Thoracic aorta (tissue), 2 donors: ENCODE measurements at regions not wholly inside any gene's neighbourhood (a gene's known extent, or its start where the extent isn't known, plus 50 kb on each side); places are given as distances from the start of the nearest gene placed in this dataset.

Experiments used
- ATAC-seq: fragments of 150-250 bp; one replicate; pipeline ENCODE4 v1.8.0; 2017; ENCODE audit warnings: low read depth; ENCODE audit not compliant: insufficient number of reproducible peaks, low FRiP score
- DNase-seq: peaks from one replicate; pipeline ENCODE4 v3.0.0-alpha.2; 2020; ENCODE audit warnings: low spot score
- H3K27ac ChIP-seq, 2 donors: fragments of 200-600 bp; sonication (generic); 1 replicate in 1 of 2; 2 replicates in 1 of 2; pipeline ENCODE4 v1.5.1; 2016; ENCODE audit warnings: mild to moderate bottlenecking in 2 of 2, moderate library complexity in 2 of 2
- H3K27me3 ChIP-seq: fragments of 200-600 bp; sonication (generic); replicated peaks from 2 replicates; pipeline ENCODE4 v1.6.0; 2016; ENCODE audit warnings: mild to moderate bottlenecking; ENCODE audit not compliant: insufficient read depth
- H3K36me3 ChIP-seq: fragments of 200-600 bp; sonication (generic); one replicate; pipeline ENCODE4 v1.5.1; 2016
- H3K4me1 ChIP-seq, 2 donors: fragments of 200-600 bp; sonication (generic); 1 replicate in 1 of 2; 2 replicates in 1 of 2; pipeline versions ENCODE4 v1.5.1 to v1.6.0; 2016; ENCODE audit warnings: low read depth in 2 of 2, mild to moderate bottlenecking in 1 of 2; ENCODE audit not compliant: control insufficient read depth in 1 of 2
- H3K4me3 ChIP-seq: fragments of 200-600 bp; sonication (generic); 2 replicates; pipeline ENCODE4 v1.5.1; 2016; ENCODE audit warnings: mild to moderate bottlenecking
- H3K9me3 ChIP-seq: fragments of 200-600 bp; sonication (generic); 2 replicates; pipeline ENCODE4 v1.5.1; 2016
- TF ChIP-seq, protein P1 (sequence below): fragments of 200-600 bp; sonication (generic); IDR thresholded peaks from one replicate; pipeline ENCODE4 v1.5.1; 2019; ENCODE audit warnings: antibody characterized with exemption

DNA sequence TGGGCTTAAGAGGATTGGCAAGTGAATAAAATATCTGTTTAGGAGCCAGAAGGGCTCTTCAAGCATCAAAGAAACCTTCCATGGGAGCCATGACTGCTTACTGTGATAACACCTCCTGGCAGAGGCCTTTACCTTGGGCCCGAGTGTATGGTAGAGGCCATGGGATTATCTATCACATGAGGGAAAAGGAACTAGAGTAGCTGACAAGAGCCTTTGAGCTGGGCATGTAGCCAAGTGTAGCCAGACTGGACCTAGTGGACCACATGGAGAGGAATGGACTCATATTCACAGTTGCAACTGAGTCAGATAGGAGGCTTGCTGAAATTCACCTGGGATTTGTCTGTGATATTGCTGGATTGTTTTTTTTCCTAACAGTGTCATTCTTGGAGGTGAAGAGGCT is 276.0 kb upstream of the ZFHX3 start:
- H3K27ac ChIP-seq, result no peak overlapping the region
- H3K27me3 ChIP-seq, result no peaks in the 10 kb centered on the region
- no peaks in the 10 kb centered on the region for H3K9me3 ChIP-seq
- no peak for ATAC-seq
- no peak for DNase-seq
- no peaks in the 10 kb centered on the region for H3K4me1 ChIP-seq
- H3K36me3 ChIP-seq, result no peaks in the 10 kb centered on the region
- H3K4me3 ChIP-seq, result no peak overlapping the region
- TF ChIP-seq, protein P1, sequence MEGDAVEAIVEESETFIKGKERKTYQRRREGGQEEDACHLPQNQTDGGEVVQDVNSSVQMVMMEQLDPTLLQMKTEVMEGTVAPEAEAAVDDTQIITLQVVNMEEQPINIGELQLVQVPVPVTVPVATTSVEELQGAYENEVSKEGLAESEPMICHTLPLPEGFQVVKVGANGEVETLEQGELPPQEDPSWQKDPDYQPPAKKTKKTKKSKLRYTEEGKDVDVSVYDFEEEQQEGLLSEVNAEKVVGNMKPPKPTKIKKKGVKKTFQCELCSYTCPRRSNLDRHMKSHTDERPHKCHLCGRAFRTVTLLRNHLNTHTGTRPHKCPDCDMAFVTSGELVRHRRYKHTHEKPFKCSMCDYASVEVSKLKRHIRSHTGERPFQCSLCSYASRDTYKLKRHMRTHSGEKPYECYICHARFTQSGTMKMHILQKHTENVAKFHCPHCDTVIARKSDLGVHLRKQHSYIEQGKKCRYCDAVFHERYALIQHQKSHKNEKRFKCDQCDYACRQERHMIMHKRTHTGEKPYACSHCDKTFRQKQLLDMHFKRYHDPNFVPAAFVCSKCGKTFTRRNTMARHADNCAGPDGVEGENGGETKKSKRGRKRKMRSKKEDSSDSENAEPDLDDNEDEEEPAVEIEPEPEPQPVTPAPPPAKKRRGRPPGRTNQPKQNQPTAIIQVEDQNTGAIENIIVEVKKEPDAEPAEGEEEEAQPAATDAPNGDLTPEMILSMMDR, result no peak

DNA sequence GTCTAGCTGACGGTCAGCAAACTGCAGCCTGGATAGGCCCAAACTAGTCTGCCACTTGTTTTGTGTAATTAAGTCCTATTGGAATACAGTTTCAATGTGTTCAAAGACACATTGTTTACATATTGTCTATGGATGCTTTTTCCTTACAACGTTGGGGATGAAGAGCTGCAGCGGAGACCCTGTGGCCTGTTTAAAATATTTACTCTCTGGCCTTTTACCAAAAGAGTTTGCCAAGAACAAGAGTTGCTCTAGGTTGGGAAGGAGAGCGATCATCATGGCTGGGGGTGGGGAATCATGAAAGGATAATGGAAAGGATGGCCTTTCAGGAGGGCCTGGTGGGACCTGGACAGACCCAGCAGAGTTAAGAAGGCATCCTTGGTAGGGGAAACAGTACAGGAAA is 274.9 kb upstream of the ZFHX3 start:
- DNase-seq (no peak), ATAC-seq (no peak)
- no peaks in the 10 kb centered on the region for H3K4me1 ChIP-seq
- H3K27ac ChIP-seq, result no peak overlapping the region
- no peaks in the 10 kb centered on the region for H3K36me3 ChIP-seq
- TF ChIP-seq, protein P1, result no peak
- H3K27me3 ChIP-seq, result no peaks in the 10 kb centered on the region
- no peak overlapping the region for H3K4me3 ChIP-seq
- no peaks in the 10 kb centered on the region for H3K9me3 ChIP-seq

DNA sequence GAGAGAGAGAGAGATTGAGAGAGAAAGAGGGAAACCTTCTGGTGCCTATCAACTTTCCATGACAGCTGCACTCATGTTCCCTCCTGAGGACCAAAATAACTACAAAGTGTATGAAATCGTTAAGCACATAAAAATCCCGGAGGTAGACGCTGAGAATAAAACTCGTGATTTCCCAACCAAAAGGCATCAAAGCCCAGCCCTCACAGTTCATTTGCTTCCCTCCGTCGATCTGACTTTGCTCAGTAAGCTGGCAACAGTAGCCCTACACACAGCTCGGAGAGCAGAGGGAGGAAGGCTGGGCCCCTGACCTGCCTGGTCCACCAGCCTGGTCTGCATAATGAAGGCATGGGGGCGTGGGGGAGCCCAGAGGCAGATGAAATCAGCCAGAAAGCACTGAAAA is 273.9 kb upstream of the ZFHX3 start:
- TF ChIP-seq, protein P1, result no peak
- H3K9me3 ChIP-seq, result no peaks in the 10 kb centered on the region
- ATAC-seq (no peak), DNase-seq (no peak)
- H3K27me3 ChIP-seq, result no peaks in the 10 kb centered on the region
- H3K27ac ChIP-seq, result no peak overlapping the region
- no peaks in the 10 kb centered on the region for H3K4me1 ChIP-seq
- H3K36me3 ChIP-seq, result no peaks in the 10 kb centered on the region
- no peak overlapping the region for H3K4me3 ChIP-seq

DNA sequence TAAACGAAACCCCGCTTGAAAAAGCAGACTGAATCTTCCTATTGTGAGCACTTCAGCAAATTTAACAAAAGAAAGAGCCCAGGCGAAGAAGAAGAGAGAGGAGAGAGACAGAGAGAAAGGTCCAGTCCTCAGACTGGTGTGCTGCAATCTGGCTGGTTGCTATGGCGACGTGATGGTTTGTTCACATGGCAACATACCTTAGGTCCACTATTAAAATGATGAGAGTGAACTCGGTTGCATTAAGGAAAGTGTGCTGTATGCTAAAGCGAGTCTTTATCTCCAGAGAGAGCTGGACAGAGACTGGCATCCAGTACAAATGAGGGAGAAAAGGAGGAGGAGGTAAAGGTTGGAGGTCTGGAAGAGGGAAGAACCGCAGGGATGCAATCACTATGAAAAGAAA is 271.8 kb upstream of the ZFHX3 start:
- TF ChIP-seq, protein P1, result no peak
- Histone ChIP-seq H3K36me3 (no peaks in the 10 kb centered on the region), H3K27ac (no peak overlapping the region), H3K4me3 (no peak overlapping the region), H3K27me3 (no peaks in the 10 kb centered on the region), H3K4me1 (no peaks in the 10 kb centered on the region), H3K9me3 (no peaks in the 10 kb centered on the region)
- DNase-seq (no peak), ATAC-seq (no peak)

DNA sequence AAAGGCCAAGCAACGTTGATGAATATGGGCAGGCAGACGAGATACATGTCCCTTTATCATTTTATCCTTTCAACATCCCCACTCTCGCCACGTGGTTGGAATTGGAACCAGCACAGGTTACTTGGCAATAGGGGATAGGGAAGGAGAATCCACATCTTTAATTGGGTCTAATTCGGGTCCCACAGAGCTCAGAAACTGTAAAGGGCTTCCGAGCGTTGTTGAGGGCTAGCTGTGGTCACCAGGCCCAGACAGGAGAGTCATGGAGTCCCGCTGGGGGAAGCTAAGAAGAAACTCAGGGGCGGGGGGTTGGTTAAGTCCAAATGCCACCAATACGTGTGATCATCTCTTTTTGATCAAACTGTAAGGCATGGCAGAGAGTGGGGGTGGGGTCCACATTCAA is 271.3 kb upstream of the ZFHX3 start:
- Histone ChIP-seq H3K27ac (no peak overlapping the region), H3K27me3 (no peaks in the 10 kb centered on the region), H3K36me3 (no peaks in the 10 kb centered on the region), H3K4me1 (no peaks in the 10 kb centered on the region), H3K9me3 (no peaks in the 10 kb centered on the region), H3K4me3 (no peak overlapping the region)
- ATAC-seq (no peak), DNase-seq (no peak)
- TF ChIP-seq, protein P1, result no peak
